ENCODE measurements at regions not wholly inside any gene's neighbourhood (a gene's known extent, or its start where the extent isn't known, plus 50 kb on each side); places are given as distances from the start of the nearest gene placed in this dataset.
"Not testable (repeated sequence)": the region's sequence is repeated elsewhere in the genome, so short reads cannot be mapped to it uniquely, and the experiment has no call there.

DNA sequence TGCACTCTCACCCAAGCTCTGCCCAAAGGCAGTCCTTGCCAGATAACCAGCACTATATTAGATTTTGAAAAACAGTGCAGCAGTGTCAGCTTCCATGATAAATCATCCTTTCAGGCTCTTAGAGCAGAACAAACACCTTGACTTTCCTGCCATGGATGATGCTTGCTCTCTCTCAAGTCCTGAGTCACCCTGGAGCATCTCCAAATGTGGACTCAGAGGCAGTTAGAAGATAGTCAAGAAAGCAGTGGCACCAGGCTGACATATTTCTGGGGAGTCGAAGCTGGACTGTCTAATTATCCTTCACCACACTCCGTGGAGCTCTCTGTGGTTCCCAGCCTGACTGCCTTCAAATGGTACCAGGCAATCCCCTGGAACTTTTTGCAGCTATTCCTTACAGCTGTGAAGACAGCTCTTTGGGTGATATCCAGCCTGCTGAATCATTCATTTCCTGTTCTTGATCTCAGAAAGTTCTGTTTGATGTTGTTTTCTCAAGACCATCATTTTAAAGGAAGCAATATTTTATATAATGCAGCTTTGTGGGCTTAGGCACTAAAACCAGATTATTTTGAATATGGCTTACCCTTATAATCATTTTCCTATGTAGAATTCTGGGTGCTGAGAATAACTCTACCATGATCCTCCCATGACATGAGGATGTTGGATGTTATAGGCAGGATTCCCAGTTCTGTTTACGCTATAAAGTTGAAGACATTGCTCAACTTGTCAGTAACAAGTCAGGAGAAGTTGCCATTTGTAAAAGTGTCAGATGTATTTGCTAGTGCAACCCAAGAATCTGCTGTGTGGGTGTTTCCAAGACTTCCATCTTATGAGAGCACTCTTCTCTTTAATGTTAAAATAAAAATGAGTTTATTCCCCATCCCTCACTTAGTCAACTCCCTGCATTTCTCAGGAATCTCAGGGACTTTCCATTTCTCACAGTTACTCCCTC, 233.8 kb downstream of the C7orf25 start:
- DNase-seq, result no peak

DNA sequence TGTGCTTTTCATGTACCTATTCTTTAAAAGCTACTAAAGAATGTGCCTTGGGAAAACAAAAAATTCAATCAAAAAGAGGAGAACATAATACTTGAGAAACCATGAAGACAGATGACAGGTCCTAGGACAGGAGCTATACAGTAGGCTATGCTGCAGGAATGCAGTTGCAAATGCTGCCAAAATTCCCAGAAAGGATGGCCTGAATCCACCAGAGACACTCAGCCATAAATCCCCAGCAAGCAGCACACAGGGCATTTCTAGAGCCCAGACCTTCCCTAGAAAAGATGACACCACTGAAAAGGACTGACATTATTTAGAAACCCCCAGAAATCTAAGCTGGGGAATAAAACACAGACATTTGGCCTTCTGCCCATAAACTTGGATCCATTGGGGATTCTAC, 237.3 kb downstream of the C7orf25 start:
- no peak for DNase-seq

DNA sequence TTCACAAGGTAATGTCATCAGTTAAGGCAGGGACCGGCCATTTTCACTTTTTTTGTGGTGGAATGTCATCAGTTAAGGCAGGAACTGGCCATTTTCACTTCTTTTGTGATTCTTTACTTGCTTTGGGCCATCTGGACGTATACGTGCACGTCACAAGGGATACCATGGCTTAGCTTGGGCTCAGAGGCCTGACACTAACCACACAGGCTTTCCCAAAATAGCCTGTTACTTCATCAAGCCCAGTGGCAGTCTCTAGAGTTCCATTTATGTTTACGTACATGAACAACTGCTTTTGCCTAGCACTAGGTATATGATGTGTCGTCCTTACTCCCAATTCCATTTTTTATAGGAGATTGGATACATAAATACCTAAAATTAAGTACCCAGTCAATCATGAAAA, 237.9 kb downstream of the C7orf25 start:
- DNase-seq, result no peak

DNA sequence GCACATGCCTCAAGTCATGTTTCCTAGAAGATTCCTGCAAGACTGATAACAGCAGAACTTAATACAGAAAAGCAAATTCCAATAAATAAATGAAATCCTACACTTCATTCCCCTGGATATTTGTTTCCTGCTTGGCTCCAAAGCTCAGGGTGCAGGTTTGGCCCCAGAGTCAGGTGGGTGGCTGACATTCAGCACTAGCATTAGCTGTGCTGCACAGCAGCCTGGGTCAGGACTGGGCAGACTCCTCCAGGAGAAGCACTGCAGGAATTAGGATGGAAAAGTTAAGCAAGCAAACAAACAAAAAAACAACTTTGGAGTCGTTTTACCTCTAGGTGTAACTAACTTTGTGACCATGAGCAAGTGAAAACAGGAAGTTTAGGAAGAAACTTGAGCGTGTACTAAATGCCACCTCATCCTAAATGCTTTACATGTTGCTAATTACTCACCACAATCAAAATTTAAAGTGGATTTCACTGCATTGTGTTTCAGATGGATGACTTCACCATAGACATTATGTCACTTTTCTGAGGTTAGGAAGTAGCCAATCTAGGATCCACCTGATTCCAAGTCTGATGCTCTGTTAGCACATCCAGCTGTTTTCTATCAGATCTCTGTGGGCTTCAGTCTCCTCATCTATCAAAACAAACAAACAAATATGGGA, 239.4 kb downstream of the C7orf25 start:
- DNase-seq, result no peak

DNA sequence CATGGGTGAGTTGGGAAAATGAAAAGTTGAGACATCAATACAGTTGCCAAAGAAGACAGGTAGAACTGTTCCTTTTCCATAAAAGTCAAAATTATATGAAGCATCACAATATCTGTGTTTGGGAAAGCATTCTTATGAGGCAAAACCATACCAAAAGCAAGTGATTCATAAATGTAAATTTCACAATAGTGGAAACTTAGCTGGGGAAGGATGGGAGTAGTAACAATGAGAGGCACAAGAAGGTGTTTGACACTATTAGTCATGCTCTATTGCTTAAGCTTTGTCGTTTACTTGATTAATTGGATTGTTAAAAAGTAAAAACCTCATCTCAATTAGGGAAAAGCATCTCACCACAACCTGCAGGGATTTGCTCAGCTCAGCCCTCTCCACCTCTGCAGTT, 240.2 kb downstream of the C7orf25 start:
- DNase-seq, result no peak

DNA sequence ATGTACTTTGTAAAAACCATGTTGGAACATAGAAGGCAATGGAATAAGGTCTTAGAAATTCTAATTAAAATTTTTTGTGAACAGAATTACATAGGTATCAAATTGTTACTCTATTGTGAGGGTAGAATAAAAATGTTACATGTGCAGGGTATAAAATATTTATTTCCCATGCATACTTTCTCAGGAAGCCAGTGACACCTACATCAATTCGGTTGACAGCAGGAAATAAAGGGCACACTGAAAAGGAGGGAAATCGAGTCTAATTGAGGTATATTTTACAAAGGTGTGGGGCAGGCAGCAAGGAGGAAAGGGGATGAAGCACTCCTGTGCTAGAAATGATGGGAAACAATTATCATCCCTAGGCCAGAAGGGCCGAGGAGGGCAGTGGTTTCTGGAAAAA, 244.9 kb downstream of the C7orf25 start:
- no peak for DNase-seq

DNA sequence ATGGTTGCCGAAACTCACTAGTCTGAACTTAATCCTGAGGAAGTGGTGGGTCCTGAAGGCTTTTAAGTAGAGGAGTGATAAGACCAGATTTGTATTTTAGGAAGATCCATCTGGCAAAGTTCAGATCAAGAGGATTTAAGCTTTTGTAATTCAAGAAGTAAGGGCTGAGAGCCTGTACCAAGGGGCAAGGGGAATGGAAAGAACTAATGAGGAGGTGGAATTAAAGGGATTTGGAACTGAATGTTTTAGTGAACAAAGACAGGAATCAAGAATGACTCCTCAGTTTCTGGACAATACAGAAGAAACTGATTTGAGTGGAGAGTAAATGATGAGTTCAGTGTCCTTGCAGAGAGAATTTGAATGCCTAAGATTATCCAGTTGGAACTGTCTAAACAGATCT, 249.0 kb downstream of the C7orf25 start:
- no peak for DNase-seq

DNA sequence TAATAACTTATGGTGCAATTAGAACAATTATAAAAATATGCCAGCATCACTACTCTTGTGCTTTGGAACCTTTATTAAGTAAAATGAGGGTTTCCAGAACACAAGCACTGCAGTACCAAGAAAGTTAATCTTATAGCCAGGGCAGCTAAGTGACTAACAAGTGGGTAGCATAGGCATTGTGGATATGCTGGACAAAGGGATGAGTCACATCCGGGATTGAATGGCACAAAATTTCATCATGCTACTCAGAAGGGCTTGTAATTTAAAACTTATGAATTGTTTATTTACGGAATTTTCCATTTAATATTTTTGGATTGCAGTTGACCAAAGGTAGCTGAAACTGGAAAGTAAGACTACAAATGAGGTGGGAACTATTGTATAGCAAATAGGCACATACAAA, 250.6 kb downstream of the C7orf25 start:
- DNase-seq, result no peak

DNA sequence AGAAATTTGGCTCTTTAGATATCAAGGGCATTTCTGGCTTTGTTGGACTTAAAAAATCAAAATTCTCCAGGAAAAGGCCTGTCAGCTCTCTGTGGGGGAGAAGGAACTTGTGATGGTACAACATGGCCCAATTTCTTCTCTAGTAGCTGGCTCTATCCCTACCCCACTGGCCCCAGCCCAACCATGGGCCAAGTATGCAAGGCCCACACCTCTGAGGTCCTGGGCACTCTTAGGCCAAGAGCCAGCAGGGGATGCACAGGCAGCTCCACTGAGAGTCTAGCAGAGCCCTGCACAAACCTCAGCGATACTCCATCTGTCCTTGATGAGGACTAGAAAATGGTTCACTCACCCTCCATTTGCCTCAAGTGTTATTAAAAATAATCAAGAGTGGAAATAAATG, 261.2 kb downstream of the C7orf25 start:
- no peak for DNase-seq

DNA sequence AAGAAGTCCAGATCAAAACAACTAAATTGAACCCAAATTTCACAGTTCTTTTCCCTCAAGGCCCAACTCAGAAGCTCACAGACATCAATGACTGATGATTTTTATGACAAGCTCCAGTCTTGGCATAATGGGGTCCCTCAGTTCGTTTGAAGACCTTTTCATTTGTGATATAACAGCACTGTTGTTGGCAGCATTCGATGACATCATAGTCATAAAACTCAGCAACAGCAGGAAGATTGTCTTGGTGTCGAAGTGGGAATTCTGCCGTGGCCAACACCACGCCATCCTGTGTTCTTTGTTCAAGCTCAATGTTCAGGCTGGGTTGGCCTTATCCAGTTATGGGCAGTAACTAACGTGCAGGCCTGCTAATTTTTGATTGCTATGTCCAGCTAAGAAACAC, 261.7 kb downstream of the C7orf25 start:
- no peak for DNase-seq

DNA sequence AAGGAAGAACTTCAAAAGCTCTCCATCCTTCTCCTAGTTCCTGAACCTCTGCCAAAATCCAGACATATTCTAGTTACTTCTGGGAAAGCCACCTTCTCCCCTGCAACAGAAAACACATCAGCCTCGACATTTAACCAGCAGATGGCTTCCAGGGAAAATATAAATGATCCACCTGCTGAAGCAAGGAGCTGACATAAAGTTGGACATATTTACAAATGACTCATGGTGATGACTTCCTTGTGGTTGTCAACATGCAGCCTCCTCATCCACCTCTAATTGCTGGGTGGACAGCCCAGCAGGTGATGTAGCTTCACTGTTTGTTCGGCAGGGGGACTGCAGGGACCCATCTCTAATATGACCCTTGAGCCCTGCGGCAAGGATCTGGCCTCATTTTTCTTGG, 266.0 kb downstream of the C7orf25 start:
- no peak for DNase-seq

DNA sequence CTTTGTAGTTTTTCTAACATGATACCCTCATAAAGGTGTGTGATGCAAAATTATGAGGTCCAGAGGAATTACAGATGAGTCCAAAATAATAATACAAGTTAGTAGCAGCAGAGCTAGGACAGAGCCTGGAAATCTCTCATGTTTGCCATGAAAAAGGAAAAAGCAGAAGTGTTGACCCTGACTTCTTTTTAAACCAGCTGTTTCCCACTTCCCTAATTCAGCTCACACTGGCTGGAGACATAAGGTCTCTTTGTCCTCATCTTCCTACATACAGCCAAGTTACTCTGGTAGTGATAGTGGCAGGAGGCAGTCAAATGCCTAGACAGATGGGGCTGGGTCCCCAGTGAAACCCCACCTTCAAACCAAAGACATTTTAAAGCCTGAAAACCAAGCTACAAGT, 269.2 kb downstream of the C7orf25 start:
- no peak for DNase-seq

DNA sequence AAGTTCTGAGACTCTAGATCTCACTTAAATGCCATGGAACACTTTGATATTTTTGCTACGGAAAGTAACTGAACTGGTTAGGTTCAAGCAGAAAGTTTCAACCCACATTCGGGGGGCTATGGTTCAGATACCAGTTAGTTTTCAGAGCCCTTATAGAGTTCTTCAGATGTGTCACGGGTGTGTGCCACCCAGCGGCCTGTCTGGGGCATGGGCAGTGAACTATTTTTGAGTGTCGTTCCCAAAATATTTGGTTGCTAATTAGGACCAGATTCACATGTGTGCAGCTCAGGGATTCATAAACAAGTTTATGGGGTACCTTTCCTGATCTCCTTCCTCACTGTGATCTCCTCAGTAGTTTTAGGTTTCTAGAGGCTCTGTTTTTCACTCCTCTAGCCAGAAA, 271.9 kb downstream of the C7orf25 start:
- no peak for DNase-seq

DNA sequence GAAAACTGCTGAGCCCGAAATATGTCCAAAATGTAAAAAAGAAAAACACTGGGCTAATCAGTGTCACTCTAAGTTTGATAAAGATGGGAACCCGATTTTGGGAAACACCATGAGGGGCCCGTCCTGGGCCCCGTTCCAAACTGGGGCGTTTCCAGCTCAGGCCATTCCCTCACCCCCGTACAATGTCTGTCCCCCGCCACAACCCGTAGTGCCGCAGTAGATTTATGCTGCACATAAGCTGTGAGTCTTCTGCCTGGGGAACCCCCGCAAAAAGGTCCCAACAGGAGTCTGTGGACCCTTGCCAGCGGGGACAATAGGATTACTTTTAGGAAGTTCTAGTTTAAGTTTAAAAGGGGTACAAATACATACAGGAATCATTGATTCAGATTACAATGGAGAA, 275.5 kb downstream of the C7orf25 start:
- DNase-seq, result not testable (repeated sequence)

DNA sequence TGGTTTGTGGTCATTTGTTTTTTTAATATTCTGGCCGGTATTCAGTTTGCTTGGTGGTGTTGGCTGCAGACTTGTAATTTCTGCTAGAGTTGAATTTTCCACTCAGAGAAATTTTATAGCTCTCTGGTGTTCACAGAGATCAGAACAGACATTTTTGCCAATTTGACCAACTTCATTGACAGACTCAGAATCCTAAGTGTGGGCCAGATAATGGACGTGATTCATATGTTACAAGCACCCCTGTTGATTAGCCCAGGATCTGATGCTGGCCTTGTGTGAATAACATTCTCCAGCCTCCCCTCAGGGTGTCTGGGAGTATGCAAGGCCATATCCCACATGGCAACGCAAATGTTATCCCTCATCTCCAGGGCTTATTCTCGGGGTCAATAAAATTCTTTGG, 283.8 kb downstream of the C7orf25 start:
- no peak for DNase-seq

DNA sequence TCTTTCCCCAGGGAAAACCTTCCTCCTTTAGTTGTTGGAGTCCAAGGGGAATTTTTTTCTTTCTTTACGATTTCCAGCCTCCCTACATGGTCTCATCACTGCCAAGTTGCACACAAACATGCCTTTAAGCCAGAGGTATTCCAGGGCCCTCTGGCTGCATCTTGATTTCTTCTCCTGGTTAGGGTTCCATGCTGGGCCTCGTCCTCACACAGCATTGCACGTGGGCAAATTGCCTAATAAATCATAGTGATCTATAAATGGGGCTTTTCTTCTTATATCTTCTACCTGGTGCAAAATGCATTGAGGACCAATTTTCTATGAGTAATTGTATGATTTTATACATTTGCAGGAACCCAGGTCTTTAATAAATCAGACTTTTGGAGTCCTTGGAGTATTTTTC, 284.2 kb downstream of the C7orf25 start:
- DNase-seq, result no peak

DNA sequence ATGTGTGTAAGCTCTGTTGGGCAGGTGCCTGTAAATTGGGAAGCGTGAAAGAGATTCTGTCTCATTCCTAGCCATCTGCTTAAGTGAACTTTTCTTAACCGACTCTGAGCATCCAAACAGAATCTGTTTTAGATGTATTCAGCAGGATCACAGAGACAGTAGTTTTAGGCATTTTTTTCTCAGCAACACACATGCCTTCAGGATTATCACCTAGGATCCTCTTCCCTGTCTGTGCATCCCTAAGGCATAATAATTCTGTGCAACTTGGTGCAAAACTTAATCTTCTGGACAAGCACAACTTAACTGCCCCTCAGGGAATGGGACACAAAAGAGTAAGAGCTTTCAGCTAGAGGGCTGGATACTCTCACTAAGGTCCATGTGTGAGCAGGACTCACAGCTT, 284.8 kb downstream of the C7orf25 start:
- DNase-seq, result no peak

DNA sequence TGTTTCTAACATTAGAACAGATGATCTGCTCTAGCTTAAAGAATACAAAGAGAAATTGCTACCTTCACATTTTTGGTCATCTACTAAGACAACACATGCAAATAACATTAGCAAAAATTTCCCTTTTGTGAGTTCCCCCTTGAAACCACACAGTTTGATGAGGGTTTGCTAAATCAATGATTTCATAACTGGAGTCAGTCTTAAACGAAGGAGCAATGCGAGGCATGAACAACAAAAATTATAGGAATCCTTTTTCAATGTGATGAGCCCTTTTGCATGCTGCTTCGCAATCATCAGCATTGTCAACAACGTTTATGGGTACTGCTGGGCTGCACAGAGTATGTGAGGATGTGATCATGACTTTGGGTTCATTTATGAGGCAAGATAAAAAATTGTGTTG, 286.4 kb downstream of the C7orf25 start:
- DNase-seq, result no peak

DNA sequence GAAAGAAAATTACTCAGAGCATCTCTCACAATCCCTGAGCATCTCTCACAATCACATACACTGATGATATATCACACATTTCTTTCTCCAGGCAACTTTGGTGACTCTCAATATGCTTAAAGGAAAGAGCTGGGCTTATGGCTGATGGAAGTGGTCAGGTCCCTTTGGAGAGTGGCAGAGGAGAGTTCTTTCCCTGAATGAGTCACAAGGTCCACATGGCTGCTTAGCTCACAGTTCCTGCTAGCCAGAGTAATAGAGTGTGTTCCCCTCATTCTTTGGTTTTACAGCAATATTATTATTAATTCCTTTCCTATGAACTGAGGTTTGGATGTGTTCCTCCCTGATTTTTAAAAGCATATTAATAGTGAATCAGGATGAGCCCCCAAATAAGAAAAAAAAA, 287.4 kb downstream of the C7orf25 start:
- no peak for DNase-seq

DNA sequence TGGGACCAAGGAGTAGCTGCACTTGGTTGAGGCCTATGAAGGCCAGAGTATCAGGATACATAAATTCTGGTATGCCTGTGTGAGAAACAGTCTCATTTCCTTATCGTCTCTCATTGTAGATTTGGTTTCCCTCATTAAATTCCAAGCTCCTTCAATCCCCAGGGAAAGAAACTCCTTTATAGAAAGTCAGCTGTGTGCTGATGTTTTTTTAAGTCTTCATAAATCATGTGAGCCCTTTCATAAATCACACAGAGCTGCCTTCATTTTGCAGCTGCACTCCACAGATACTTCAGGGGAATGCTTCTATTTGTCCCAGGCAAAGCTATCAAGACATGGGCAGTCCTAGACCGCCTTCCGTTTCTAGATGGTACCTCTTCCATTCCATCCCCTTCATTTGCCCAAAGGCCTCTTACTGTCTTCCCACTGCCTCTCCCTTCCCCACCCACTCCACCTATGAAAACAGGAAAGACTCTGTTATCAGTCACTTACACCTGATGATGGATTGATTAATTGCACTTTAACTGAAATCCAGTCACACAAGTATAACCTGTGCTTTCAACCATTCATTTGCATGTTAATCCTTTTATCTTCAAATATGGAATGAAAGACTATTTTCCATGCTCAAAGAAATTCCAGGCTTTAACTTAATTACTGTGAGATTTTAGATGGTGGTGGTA, 290.2 kb downstream of the C7orf25 start:
- no peak for DNase-seq

DNA sequence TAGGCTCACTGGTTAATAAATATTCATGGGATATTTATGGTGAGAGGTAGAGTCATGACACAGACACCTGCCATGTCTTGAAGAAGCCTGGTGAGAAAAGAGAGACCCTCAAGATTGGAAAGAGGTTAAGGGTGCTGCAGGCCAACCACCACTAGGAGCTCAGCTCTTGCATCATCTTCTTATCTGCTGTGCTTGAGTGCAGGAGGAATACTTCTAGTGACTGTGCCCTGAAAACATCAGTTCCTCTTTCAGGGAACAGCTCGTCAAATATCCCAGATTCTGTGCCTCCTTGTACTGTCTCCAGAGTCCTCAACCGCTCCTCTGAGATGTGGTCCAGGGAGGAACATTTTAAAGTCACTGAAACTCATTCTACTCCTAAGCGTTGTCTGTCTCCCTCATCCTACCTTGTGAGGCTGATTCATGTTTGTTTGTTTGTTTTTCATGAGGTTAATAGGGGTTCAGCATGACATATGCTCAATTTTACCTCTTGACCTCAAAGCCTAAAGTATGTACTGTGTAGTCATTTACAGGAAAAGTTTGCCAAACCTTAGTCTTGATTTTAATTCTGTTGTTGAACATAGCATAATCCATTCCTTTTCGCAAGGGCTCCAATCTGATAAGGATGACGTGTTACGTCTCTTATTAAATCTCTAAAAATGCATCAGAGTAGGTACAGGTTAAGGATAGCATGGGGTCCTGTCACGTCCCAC, 293.1 kb downstream of the C7orf25 start:
- DNase-seq, result no peak

DNA sequence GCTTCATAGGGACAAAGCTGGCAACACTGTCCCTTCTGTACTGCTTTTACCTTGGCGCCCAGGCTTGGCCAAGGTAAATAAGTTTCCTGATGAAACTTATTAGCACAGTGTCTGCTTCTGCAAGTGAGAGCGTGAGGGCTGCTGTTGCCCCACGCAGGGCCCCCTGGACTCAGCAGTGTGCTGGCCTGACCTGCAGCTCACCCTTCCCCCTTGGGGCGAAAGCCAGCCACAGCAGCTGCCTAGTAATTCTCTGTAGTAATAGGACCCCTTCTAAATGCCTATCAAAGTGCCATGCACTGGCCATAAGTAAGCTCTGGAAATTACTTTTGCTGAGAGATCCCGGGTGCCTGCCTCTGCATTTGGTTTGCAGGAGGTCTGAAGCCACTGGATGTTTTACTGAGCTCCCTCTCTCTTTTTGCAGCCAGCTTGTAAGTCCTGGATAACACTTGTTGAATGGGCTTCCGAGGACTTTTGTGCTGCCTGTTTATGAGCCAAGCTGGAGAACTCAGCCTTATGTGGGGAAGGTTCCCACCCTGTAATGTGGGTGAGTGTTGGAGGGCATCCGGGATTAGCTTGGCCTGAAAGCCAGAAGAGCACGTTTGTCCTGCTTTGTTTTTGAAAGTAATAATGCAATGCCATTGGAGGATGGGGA, 293.9 kb downstream of the C7orf25 start:
- DNase-seq, result no peak
